Uterus (tissue), 2 donors: ENCODE measurements at regions not wholly inside any gene's neighbourhood (a gene's known extent, or its start where the extent isn't known, plus 50 kb on each side); places are given as distances from the start of the nearest gene placed in this dataset.

Experiments
- CTCF ChIP-seq, 4 experiments: fragments of 200-600 bp in 2 of 4; fragments of 450-650 bp in 2 of 4; sonication (generic) in 2 of 4; IDR thresholded peaks; one replicate each; pipeline ENCODE4 v1.5.1; 2016 to 2019; ENCODE audit warnings: antibody characterized with exemption in 4 of 4, mild to moderate bottlenecking in 2 of 4, moderate library complexity in 1 of 4
- POLR2A ChIP-seq, 2 donors: fragments of 450-650 bp; IDR thresholded peaks; one replicate each; pipeline ENCODE4 v1.6.1; 2016; ENCODE audit warnings: antibody characterized with exemption in 2 of 2, mild to moderate bottlenecking in 1 of 2, moderate library complexity in 1 of 2

- TF ChIP-seq CTCF (IDR thresholded peaks at IDR 0.05) (no peak), POLR2A (IDR thresholded peaks at IDR 0.05) (no peak)
These were observed 436.3 kb upstream of the MAGEB18 start for GRCh38 chrX:25701876-25702275.
